SKM-1 (cell line): ENCODE measurements at regions not wholly inside any gene's neighbourhood (a gene's known extent, or its start where the extent isn't known, plus 50 kb on each side); places are given as distances from the start of the nearest gene placed in this dataset.
"Not testable (repeated sequence)": the region's sequence is repeated elsewhere in the genome, so short reads cannot be mapped to it uniquely, and the experiment has no call there.

Source experiments
- DNase-seq: peaks from one replicate; lab custom pipeline; 2025; ENCODE audit not compliant: unreplicated experiment; lab: John Stamatoyannopoulos, UW

DNA sequence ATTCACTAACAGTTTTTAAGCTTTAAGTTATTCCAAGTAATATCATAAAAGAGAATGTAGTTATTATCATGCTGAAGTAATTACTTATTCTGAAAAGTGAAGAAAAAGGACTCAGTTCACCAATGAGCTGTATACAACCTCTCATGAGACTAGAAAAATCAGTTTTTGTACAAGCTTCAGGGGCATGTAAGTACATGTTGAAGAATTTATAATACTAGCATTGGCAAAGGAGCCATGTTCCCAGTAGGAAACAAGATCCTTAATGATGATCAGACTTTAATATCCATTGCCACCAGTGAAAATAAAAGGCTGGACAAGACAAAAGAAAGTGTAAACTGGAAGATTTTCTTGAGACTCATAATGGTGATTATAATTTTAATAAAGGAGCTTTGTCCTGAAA is 532.8 kb downstream of the PLOD2 start:
- no peak for DNase-seq

- DNase-seq: no peak
Measured at GRCh38 chr3:145637105-145637504, 523.9 kb downstream of the PLOD2 start.

DNA sequence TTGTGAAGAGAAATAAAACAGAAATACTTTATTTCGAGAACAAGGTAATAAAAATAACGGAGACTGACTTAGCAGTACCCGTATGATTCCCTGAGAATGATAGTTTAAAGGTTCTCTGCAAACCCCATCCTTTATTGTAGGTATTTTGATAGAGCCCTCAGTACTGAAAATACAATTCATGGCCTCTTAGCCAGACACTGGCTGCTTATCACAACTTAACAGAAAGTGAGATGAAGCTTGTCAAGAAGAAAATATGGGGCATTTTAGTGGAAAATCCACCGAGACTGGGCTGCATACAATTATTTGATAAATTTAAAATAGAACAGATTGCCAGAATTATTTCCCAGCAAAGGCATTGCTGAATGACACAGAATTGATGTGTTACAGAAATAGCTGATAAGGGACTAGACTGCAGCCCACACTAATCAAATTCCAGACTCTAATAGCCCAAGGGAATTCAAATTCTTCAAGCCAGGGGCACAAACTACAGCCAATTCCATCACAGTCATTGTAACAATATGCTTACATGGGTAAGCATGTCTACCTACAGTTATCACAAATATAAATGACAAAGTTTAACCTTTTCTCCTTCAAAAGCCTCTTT is 521.9 kb downstream of the PLOD2 start:
- no peak for DNase-seq

DNA sequence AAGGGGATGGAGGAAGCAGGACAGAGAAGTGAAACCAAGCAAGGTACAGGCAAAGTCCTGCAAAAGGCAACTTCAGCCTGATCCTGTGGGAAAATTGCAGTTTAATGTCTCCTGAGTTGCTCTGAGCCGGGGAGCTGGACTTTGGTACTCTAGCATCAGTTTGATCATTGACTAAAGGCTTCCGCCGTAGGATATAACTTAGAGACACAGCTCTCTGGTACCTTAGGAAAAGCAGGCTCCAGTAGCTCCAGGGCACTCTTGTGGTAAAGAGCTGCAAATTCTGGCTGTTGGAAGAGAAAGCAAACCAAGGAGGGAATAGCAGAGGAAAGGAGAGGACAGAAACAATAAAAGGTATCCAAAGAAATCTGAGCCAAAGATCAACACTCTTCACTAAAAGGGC is 521.1 kb downstream of the PLOD2 start:
- DNase-seq: no peak

GRCh38 chr3:145648396-145648795 is 512.6 kb downstream of the PLOD2 start:
- DNase-seq: no peak

DNA sequence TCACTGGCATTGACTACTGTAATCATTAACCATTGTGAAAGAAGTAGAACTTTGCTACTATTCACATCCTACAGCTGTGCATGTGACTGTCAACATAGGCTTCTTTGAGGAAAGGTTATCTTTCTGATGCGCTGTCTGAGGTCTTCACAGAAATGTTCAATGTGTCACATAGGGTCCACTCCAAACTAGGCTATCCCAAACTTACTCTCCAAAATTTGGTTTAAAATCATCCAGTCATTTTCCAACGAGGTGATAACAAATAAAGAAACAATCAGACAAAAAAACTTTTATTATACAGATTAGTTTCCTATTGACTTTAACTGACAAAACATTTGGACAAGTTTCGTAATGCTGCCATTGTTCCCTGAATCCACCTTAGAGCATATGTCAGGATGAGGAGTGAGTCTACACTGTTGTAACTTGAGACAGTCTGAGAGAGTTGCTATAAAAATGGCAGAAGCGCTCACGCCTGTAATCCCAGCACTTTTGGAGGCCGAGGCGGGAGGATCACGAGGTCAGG is 511.6 kb downstream of the PLOD2 start:
- DNase-seq: no peak

DNA sequence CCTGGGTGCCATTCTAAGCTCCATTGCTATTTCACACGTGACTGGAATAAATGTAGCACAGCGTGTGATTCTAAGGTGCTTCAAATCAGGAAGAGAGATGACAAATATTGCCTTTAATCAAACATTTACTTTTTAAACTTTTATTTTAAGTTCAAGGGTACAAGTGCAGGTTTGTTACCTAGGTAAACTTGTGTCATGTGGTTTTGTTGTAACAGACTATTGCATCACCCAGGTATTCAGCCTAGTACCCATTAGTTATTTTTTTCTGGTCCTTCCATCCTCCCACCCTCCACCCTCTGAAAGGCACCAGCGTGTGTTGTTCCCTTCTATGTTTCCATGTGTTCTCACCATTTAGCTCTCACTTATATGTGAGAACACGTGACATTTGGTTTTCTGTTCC is 510.8 kb downstream of the PLOD2 start:
- DNase-seq: no peak

GRCh38 chr3:145671121-145671520 is 489.9 kb downstream of the PLOD2 start:
- no peak for DNase-seq

DNA sequence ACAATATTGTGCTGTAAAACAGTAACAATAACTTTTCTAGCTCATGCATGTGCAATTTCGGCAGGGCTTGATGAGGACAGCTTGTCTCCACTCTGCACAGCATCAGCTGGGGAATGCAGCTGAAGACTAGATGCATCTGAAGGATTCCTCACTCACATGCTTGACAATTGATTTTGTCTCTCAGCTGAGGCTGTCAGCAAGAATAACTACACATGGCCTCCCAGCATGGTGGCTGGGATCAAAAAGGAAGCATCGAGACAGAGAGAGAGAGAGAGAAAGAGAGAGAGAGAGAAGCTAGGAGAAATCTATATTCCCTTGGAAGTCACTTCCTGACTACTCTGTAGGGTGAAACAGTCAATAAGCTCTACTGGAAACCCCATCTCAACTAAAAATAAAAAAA is 487.1 kb downstream of the PLOD2 start:
- no peak for DNase-seq

DNA sequence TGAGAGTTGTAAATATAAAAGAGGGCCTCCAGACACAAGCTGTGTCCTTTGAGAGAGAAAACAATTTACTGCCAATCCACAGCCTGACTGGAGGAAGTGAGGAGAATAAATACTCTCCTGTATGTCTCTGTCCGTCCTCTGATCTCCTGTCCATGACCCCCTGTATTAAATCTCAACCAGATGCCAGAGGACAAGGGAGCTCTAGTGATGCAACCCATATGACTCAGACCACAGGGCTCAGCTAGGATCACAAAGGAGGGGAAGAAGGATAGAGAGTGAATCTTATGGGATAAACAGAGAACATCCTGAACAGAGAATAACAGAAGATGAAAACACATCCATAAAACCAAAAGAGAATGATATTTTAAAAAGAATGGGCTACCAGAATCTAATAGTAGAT is 482.6 kb downstream of the PLOD2 start:
- DNase-seq: no peak

- DNase-seq: no peak
Measured at GRCh38 chr3:145681181-145681580, 479.8 kb downstream of the PLOD2 start.

DNA sequence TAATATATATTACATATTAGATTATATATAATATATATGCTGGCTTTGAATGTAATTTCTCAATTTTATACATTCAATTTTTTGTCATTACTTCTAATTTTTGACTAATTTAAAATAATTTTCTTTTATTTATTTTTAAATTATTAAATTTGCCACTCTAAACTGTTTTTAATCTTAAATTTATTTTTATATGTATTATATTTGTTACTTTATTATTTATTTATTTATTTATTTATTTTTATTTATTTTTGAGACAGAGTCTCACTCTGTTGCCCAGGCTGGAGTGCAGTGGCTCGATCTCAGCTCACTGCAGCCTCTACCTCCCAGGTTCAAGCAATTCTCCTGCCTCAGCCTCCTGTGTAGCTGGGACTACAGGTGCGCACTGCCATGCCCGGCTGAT is 473.0 kb downstream of the PLOD2 start:
- not testable (repeated sequence) for DNase-seq

- no peak for DNase-seq
Measured at GRCh38 chr3:145692751-145693150, 468.2 kb downstream of the PLOD2 start.

GRCh38 chr3:145696011-145696410 is 465.0 kb downstream of the PLOD2 start:
- DNase-seq: no peak

- DNase-seq: no peak
Measured at GRCh38 chr3:145698250-145698649, 462.7 kb downstream of the PLOD2 start.

DNA sequence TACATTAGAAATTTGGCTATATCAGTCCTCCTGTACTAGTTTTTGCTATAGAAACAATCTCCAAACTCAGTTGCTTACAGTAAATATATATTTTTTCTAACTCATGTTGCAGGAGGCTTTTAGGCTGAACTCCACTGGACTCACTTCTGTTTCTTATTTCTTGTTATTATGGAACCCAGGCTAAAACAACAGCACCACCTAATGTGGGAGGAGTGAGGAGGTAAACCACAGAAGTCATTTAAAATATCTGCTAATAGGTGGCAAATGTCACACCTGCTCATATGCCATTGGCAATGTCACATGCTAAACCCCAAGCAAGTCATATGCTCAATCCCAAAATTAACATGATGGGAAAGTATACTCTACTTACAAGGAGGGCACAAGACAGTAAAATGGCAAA is 462.2 kb downstream of the PLOD2 start:
- no peak for DNase-seq

- DNase-seq: no peak
Measured at GRCh38 chr3:145704020-145704419, 457.0 kb downstream of the PLOD2 start.

DNA sequence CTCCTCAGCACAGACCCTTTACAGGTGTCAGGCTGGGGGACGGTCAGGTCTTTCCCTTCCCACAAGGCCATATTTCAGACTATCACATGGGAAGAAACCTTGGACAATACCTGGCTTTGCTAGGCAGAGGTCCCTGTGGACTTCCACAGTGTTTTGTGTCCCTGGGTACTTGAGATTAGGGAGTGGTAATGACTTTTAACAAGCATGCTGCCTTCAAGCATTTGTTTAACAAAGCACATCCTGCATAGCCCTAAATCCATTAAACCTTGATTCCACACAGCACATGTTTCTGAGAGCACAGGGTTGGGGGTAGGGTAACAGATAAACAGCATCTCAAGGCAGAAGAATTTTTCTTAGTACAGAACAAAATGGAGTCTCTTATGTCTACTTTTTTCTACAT is 451.2 kb downstream of the PLOD2 start:
- DNase-seq: not testable (repeated sequence)

DNA sequence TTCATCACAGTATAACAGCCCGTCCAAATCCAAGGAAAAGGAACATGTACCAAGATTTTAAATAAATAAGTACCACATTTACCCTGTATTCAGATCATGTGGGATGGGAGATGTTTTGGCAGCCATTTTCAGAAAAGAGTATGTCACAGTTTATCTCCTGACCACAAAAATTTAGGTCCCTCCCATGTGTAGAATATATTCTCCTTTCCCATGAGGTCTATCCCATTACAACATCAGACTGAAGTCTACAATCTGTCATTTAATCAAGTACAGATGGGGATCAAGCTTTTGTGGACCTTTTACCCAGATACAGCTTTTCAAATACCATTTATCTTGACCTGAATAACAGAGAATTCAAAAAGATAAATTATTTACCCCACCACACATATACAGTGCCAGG is 444.5 kb downstream of the PLOD2 start:
- DNase-seq: no peak

DNA sequence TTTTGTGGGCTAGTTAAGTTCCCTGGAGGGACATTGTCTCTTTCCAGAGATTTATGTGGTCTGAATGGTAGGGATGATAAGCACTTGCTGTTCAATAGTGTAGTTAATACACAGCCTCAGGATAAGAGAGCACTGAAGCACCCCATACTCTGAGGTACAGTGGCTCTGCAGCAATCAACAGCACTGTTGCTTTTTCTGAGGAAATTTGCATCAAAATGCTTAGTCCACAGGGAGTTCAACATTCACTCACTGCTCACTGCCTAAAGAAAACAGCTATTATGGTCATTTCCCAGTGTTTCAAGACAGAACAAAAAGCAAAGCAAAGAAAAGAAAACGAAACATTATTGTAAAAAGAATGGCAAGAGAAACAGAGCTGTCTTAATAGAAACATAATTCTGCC is 441.9 kb downstream of the PLOD2 start:
- DNase-seq: no peak

DNA sequence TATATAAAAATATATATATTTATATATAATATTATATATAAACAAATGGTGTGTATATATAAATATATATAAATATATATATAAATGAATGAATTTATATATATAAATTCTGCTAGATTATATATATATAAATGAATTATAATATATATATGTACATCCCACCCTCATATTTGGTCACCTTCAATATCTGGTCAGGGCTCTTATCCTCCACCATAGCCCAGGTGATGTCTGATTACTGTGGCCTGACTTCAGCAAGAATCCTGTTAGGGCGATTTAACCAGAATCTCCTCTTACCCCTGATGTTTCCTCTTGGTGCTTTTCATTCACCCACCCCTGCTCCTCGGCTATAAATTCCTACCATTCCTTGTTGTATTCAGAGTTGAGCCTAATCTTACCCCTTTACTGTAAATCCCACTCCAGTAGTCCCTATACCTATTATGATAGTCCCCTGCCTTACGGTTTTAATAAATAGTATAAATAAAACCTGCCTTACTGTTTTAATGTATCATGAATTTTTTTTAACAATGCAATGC is 439.6 kb downstream of the PLOD2 start:
- peak; percentile 6 for DNase-seq

DNA sequence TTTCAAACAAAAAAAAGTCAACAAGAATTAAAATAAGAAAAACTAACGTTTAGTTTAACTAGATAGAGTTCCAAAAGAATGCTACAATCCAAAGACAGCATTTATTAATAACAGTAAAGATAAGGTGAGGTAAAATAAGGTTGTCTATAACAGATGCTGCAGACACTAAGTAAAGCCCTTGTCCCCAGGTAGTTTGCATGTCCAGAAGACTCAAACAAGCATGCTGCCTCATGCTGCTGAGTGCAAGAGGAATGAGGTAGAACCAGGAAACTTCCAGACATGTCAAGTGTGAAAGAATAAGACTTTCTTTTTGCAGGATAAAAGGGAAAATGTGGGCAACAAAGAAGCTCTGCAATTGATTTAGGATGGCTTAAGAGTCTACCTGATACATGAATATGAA is 439.2 kb downstream of the PLOD2 start:
- DNase-seq: no peak

GRCh38 chr3:145727476-145727875 is 433.5 kb downstream of the PLOD2 start:
- no peak for DNase-seq
